RWPE1 (cell line): ENCODE measurements at regions not wholly inside any gene's neighbourhood (a gene's known extent, or its start where the extent isn't known, plus 50 kb on each side); places are given as distances from the start of the nearest gene placed in this dataset.
"Not testable (repeated sequence)": the region's sequence is repeated elsewhere in the genome, so short reads cannot be mapped to it uniquely, and the experiment has no call there.

Source experiments
- CTCF ChIA-PET: fragments of 350-600 bp; sonication (Branson Sonifier 250); formaldehyde crosslinking; extraction: SDS; loops from one replicate; lab custom pipeline; 2021; lab: Yijun Ruan, JAX
- POLR2A ChIA-PET: fragments of 400-600 bp; formaldehyde crosslinking; extraction: SDS; loops from one replicate; lab custom pipeline; 2020; ENCODE audit warnings: antibody characterized with exemption; ENCODE audit not compliant: low non-redundant PET; lab: Yijun Ruan, JAX
- DNase-seq: peaks from one replicate; pipeline ENCODE4 v3.0.0; 2012; ENCODE audit warnings: low spot score
- H3K27ac ChIP-seq: fragments of 450-650 bp; 2 replicates; pipeline ENCODE4 v1.5.1; 2017
- CTCF ChIP-seq: fragments of 450-650 bp; conservative IDR thresholded peaks from 2 replicates; pipeline ENCODE4 v1.5.1; 2017; ENCODE audit warnings: low read depth, mild to moderate bottlenecking

- no peak for TF ChIP-seq CTCF
- DNase-seq, result no peak
- no peak overlapping the region for H3K27ac ChIP-seq
- ChIA-PET CTCF (no interaction called here), POLR2A (no interaction called here)
Measured at GRCh38 chr4:189592890-189593289, 347.8 kb upstream of the FRG1 start.

- POLR2A ChIA-PET, result no interaction called here
- DNase-seq, result no peak
- no peak for TF ChIP-seq CTCF
- CTCF ChIA-PET, result no interaction called here
- H3K27ac ChIP-seq, result no peak overlapping the region
Measured at GRCh38 chr4:189597341-189597740, 343.3 kb upstream of the FRG1 start.

- no peak for DNase-seq
- ChIA-PET POLR2A (no interaction called here), CTCF (no interaction called here)
- no peak for TF ChIP-seq CTCF
- H3K27ac ChIP-seq, result no peak overlapping the region
Measured at GRCh38 chr4:189600264-189600663, 340.4 kb upstream of the FRG1 start.

GRCh38 chr4:189600718-189601435, 339.8 kb upstream of the FRG1 start:
- ChIA-PET CTCF (no interaction called here), POLR2A (no interaction called here)
- DNase-seq, result no peak
- H3K27ac ChIP-seq, result no peak overlapping the region
- TF ChIP-seq CTCF, result no peak

- POLR2A ChIA-PET, CTCF ChIA-PET, H3K27ac ChIP-seq: not testable (repeated sequence)
Measured at GRCh38 chr4:189602827-189603226, 337.8 kb upstream of the FRG1 start.

GRCh38 chr4:189610571-189610970, 330.1 kb upstream of the FRG1 start:
- POLR2A ChIA-PET, H3K27ac ChIP-seq, CTCF ChIA-PET, DNase-seq: not testable (repeated sequence)

More at GRCh38 chr4:189602827-189603226, 337.8 kb upstream of the FRG1 start:
- not testable (repeated sequence) for DNase-seq

GRCh38 chr4:189613207-189613606, 327.5 kb upstream of the FRG1 start:
- ChIA-PET POLR2A (no interaction called here), CTCF (no interaction called here)
- H3K27ac ChIP-seq, result no peak overlapping the region
- no peak for TF ChIP-seq CTCF
- no peak for DNase-seq
